Ishikawa (cell line): ENCODE measurements at regions not wholly inside any gene's neighbourhood (a gene's known extent, or its start where the extent isn't known, plus 50 kb on each side); places are given as distances from the start of the nearest gene placed in this dataset.

Experiments used
- CEBPB ChIP-seq: IDR thresholded peaks from 2 replicates; pipeline ENCODE4 v1.6.1; 2012
- CREB1 ChIP-seq: IDR thresholded peaks from 2 replicates; pipeline ENCODE4 v1.6.1; 2012; ENCODE audit warnings: low read depth
- EGR1 ChIP-seq: IDR thresholded peaks from 2 replicates; pipeline ENCODE4 v1.6.1; 2012
- EP300 ChIP-seq: IDR thresholded peaks from 2 replicates; pipeline ENCODE4 v1.6.1; 2012; ENCODE audit warnings: borderline replicate concordance
- FOXM1 ChIP-seq: IDR thresholded peaks from 2 replicates; pipeline ENCODE4 v1.6.1; 2012; ENCODE audit warnings: low read depth, borderline replicate concordance
- MAX ChIP-seq: IDR thresholded peaks from 2 replicates; pipeline ENCODE4 v1.6.1; 2012
- NFIC ChIP-seq: IDR thresholded peaks from 2 replicates; pipeline ENCODE4 v1.6.1; 2012
- RAD21 ChIP-seq: IDR thresholded peaks from 2 replicates; pipeline ENCODE4 v1.6.1; 2012; ENCODE audit warnings: low read depth
- TAF1 ChIP-seq: IDR thresholded peaks from 2 replicates; pipeline ENCODE4 v1.6.1; 2012; ENCODE audit warnings: low read depth, mild to moderate bottlenecking
- TCF12 ChIP-seq: IDR thresholded peaks from 2 replicates; pipeline ENCODE4 v1.6.1; 2012; ENCODE audit warnings: low read depth
- TEAD4 ChIP-seq: IDR thresholded peaks from 2 replicates; pipeline ENCODE4 v1.6.1; 2012
- USF1 ChIP-seq: IDR thresholded peaks from 2 replicates; pipeline ENCODE4 v1.6.1; 2012
- YY1 ChIP-seq: IDR thresholded peaks from 2 replicates; pipeline ENCODE4 v1.6.1; 2012; ENCODE audit warnings: low read depth
- ZBTB7A ChIP-seq: IDR thresholded peaks from 2 replicates; pipeline ENCODE4 v1.6.1; 2012; ENCODE audit warnings: low read depth
- TF ChIP-seq, protein P1 (sequence below): IDR thresholded peaks from 2 replicates; pipeline ENCODE4 v1.6.1; 2012; ENCODE audit warnings: low read depth, mild to moderate bottlenecking

DNA sequence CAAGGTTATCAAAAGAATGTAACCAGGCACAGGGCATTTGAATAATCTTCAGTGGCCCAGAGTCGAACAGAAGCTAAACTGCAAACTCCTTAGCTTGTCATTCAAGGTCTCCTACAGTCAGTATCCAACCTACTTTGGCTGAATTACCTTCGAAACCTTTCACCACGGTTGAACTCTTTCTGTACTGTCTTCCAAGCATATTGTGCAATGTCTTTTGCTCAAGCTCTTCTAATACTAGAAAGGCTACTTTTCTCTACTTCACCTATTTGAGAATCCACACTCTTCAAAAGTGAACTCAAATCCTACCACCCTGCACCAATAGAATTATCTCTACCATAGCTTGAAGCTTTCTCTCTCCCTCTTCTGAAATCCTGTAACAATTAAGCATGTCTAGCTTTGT lies 142.9 kb downstream of the NR4A2 start:
- TF ChIP-seq RAD21 (no peak), TAF1 (no peak), NFIC (no peak), CREB1 (no peak), USF1 (no peak), EP300 (no peak), EGR1 (no peak), CEBPB (no peak), MAX (no peak), FOXM1 (no peak), TEAD4 (no peak), YY1 (no peak), ZBTB7A (no peak), TCF12 (no peak)
- TF ChIP-seq, protein P1, sequence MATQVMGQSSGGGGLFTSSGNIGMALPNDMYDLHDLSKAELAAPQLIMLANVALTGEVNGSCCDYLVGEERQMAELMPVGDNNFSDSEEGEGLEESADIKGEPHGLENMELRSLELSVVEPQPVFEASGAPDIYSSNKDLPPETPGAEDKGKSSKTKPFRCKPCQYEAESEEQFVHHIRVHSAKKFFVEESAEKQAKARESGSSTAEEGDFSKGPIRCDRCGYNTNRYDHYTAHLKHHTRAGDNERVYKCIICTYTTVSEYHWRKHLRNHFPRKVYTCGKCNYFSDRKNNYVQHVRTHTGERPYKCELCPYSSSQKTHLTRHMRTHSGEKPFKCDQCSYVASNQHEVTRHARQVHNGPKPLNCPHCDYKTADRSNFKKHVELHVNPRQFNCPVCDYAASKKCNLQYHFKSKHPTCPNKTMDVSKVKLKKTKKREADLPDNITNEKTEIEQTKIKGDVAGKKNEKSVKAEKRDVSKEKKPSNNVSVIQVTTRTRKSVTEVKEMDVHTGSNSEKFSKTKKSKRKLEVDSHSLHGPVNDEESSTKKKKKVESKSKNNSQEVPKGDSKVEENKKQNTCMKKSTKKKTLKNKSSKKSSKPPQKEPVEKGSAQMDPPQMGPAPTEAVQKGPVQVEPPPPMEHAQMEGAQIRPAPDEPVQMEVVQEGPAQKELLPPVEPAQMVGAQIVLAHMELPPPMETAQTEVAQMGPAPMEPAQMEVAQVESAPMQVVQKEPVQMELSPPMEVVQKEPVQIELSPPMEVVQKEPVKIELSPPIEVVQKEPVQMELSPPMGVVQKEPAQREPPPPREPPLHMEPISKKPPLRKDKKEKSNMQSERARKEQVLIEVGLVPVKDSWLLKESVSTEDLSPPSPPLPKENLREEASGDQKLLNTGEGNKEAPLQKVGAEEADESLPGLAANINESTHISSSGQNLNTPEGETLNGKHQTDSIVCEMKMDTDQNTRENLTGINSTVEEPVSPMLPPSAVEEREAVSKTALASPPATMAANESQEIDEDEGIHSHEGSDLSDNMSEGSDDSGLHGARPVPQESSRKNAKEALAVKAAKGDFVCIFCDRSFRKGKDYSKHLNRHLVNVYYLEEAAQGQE, result no peak

- TF ChIP-seq MAX (no peak), EP300 (no peak), YY1 (no peak), FOXM1 (no peak), TCF12 (no peak), ZBTB7A (no peak), TEAD4 (no peak), RAD21 (no peak), EGR1 (no peak), NFIC (no peak), TAF1 (no peak)
- TF ChIP-seq, protein P1, result no peak
Observed at GRCh38 chr2:156189143-156189542, 143.4 kb downstream of the NR4A2 start.

DNA sequence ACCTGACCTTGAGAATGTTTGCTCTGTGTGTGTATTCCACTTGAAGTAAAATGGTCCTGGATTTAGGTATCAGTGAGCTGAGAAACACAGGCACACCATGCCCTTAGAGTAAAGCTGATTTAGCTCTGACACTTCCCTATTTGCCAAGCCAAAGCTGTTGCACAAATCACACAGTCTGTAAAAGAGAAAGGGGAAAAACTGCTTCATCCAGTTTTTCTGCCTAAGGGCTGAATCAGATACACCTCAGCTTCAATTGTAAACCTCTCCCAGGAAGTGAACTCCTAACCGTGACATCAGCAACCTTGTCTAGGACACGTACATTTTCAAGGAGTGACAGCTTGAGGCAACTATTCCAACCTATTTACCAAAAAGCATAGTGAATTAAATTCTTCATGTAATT lies 150.4 kb downstream of the NR4A2 start:
- peak; percentile 12; the same call in 1 of the 2 replicates for TF ChIP-seq RAD21
- peak; percentile 90 for TF ChIP-seq CEBPB
- TF ChIP-seq YY1, result 0 out of 2 replicates have a peak, but pooled peaks have one; percentile 49
- no peak for TF ChIP-seq USF1
- TF ChIP-seq EP300, result peak; percentile 71
- no peak for TF ChIP-seq ZBTB7A
- TF ChIP-seq EGR1, result no peak
- TF ChIP-seq, protein P1, result no peak
- TF ChIP-seq CREB1, result peak; percentile 60
- TF ChIP-seq TEAD4, result 0 out of 2 replicates have a peak, but pooled peaks have one; percentile 37
- peak; percentile 79; the same call in 1 of the 2 replicates for TF ChIP-seq FOXM1
- peak; percentile 85 for TF ChIP-seq TCF12
- TF ChIP-seq TAF1, result no peak
- TF ChIP-seq NFIC, result peak; percentile 72
- peak; percentile 48 for TF ChIP-seq MAX

- TF ChIP-seq ZBTB7A, result no peak
- TF ChIP-seq EGR1, result no peak
- no peak for TF ChIP-seq TEAD4
- TF ChIP-seq NFIC, result no peak
- no peak for TF ChIP-seq TCF12
- no peak for TF ChIP-seq FOXM1
- TF ChIP-seq RAD21, result no peak
- no peak for TF ChIP-seq EP300
- no peak for TF ChIP-seq MAX
- no peak for TF ChIP-seq CREB1
- no peak for TF ChIP-seq USF1
- no peak for TF ChIP-seq TAF1
- TF ChIP-seq YY1, result no peak
- TF ChIP-seq, protein P1, result no peak
Observed at GRCh38 chr2:156181208-156181607, 151.3 kb downstream of the NR4A2 start.
